Endothelial cell of umbilical vein (primary cell): ENCODE measurements at regions not wholly inside any gene's neighbourhood (a gene's known extent, or its start where the extent isn't known, plus 50 kb on each side); places are given as distances from the start of the nearest gene placed in this dataset.

Experiments used
- EZH2 ChIP-seq: IDR thresholded peaks from 2 replicates; pipeline ENCODE4 v1.6.1; 2012; ENCODE audit warnings: borderline replicate concordance, low read depth, mild to moderate bottlenecking, moderate library complexity, low read length, inconsistent platforms; ENCODE audit not compliant: severe bottlenecking
- MYC ChIP-seq: IDR thresholded peaks from one replicate; pipeline ENCODE4 v1.6.1; 2011; ENCODE audit warnings: mild to moderate bottlenecking, low read depth, low read length
- POLR2A ChIP-seq: IDR thresholded peaks from 2 replicates; pipeline ENCODE4 v1.6.1; 2012; ENCODE audit warnings: low read depth, mild to moderate bottlenecking, control low read depth, low read length
- POLR2AphosphoS5 ChIP-seq: IDR thresholded peaks from 2 replicates; pipeline ENCODE4 v1.6.1; 2012; ENCODE audit warnings: low read depth, mild to moderate bottlenecking, control low read depth, low read length, moderate library complexity; ENCODE audit not compliant: insufficient read depth
- TF ChIP-seq, protein P1 (sequence below): IDR thresholded peaks from 2 replicates; pipeline ENCODE4 v1.6.1; 2011; ENCODE audit not compliant: insufficient read depth, insufficient read length
- TF ChIP-seq, protein P2 (sequence below), 2 donors: IDR thresholded peaks; 1 replicate in 1 of 2; 2 replicates in 1 of 2; pipeline ENCODE4 v1.5.1; 2011; ENCODE audit warnings: low read length in 2 of 2, mild to moderate bottlenecking in 2 of 2, moderate library complexity in 2 of 2, control low read depth in 1 of 2, inconsistent platforms in 1 of 2, low read depth in 1 of 2; ENCODE audit not compliant: insufficient read depth in 1 of 2; ENCODE audit errors: extremely low read depth in 1 of 2

DNA sequence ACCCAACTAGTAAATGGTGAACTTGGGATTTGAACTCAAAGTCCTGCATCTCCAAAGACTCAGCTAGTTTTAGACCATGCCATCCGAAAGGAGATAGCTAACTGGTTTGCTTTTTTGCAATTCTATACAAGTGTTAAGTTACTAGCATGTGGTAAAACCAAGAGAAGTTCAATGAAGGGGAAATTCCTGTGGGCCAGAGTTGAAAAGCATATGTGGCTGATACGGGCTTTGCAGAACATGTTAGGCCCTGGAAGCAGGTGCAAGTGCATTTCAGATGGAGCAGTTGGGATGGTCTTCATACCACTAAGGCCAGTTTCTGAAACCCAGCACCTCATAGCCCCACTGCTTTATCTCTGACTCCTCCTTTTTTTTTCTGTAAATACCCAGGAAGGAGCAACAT is 620.9 kb downstream of the PLPP3 start:
- TF ChIP-seq POLR2AphosphoS5 = no peak
- TF ChIP-seq, protein P1, sequence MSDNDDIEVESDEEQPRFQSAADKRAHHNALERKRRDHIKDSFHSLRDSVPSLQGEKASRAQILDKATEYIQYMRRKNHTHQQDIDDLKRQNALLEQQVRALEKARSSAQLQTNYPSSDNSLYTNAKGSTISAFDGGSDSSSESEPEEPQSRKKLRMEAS = no peak
- no peak for TF ChIP-seq EZH2
- no peak for TF ChIP-seq POLR2A
- TF ChIP-seq, protein P2, sequence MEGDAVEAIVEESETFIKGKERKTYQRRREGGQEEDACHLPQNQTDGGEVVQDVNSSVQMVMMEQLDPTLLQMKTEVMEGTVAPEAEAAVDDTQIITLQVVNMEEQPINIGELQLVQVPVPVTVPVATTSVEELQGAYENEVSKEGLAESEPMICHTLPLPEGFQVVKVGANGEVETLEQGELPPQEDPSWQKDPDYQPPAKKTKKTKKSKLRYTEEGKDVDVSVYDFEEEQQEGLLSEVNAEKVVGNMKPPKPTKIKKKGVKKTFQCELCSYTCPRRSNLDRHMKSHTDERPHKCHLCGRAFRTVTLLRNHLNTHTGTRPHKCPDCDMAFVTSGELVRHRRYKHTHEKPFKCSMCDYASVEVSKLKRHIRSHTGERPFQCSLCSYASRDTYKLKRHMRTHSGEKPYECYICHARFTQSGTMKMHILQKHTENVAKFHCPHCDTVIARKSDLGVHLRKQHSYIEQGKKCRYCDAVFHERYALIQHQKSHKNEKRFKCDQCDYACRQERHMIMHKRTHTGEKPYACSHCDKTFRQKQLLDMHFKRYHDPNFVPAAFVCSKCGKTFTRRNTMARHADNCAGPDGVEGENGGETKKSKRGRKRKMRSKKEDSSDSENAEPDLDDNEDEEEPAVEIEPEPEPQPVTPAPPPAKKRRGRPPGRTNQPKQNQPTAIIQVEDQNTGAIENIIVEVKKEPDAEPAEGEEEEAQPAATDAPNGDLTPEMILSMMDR (IDR thresholded peaks at IDR 0.05; ENCODE audit: extremely low read depth in 1 of 2, insufficient read depth in 1 of 2, low read depth in 1 of 2, low read length in 2 of 2) = no peak
- TF ChIP-seq MYC = no peak
